BJ (cell line): ENCODE measurements at regions not wholly inside any gene's neighbourhood (a gene's known extent, or its start where the extent isn't known, plus 50 kb on each side); places are given as distances from the start of the nearest gene placed in this dataset.

Experiments
- CTCF ChIA-PET: fragments of 350-600 bp; formaldehyde crosslinking; extraction: SDS; loops from one replicate; lab custom pipeline; 2021; ENCODE audit warnings: antibody characterized with exemption, inconsistent platforms; lab: Yijun Ruan, JAX
- POLR2A ChIA-PET: fragments of 300-600 bp; sonication (Branson Sonifier 250); formaldehyde crosslinking; extraction: SDS; loops from one replicate; lab custom pipeline; 2021; ENCODE audit warnings: antibody characterized with exemption; lab: Charles Lee
- DNase-seq: peaks from one replicate; pipeline ENCODE4 v3.0.0-alpha.2; 2011; ENCODE audit warnings: low read depth
- H3K27me3 ChIP-seq: 2 replicates; pipeline ENCODE4 v1.6.0; 2011; ENCODE audit warnings: low read length; ENCODE audit not compliant: control insufficient read depth, insufficient read depth
- H3K36me3 ChIP-seq: 2 replicates; pipeline ENCODE4 v1.5.1; 2011; ENCODE audit warnings: low read length; ENCODE audit not compliant: control insufficient read depth, insufficient read depth
- H3K4me3 ChIP-seq: 2 replicates; pipeline ENCODE4 v1.5.1; 2011; ENCODE audit warnings: low read depth, mild to moderate bottlenecking, control low read depth, low read length
- CTCF ChIP-seq: IDR thresholded peaks from 2 replicates; pipeline ENCODE4 v1.5.1; 2011; ENCODE audit warnings: low read depth, mild to moderate bottlenecking, control low read depth, inconsistent platforms, low read length, moderate library complexity; ENCODE audit not compliant: insufficient read depth

GRCh38 chr18:39770399-39770798, 2184.6 kb upstream of the PIK3C3 start:
- Histone ChIP-seq H3K27me3 (no peaks in the 10 kb centered on the region), H3K36me3 (no peaks in the 10 kb centered on the region), H3K4me3 (no peak overlapping the region)
- no peak for DNase-seq
- CTCF ChIA-PET: interaction anchor here (1.7 kb wide), 1 partner anchor 16 kb away, joined by 4 read pairs; no protein-coding TSS in a partner anchor
- POLR2A ChIA-PET: no interaction called here
- no peak for TF ChIP-seq CTCF

GRCh38 chr18:39764873-39765272, 2190.2 kb upstream of the PIK3C3 start:
- ChIA-PET CTCF (no interaction called here), POLR2A (no interaction called here)
- Histone ChIP-seq H3K36me3 (no peaks in the 10 kb centered on the region), H3K4me3 (no peak overlapping the region), H3K27me3 (no peaks in the 10 kb centered on the region)
- TF ChIP-seq CTCF: no peak
- DNase-seq: no peak

- Histone ChIP-seq H3K27me3 (no peaks in the 10 kb centered on the region), H3K36me3 (no peaks in the 10 kb centered on the region), H3K4me3 (no peak overlapping the region)
- ChIA-PET CTCF (no interaction called here), POLR2A (no interaction called here)
- no peak for DNase-seq
- no peak for TF ChIP-seq CTCF
Measured at GRCh38 chr18:39761273-39761672, 2193.8 kb upstream of the PIK3C3 start.

GRCh38 chr18:39759926-39760325, 2194.3 kb upstream of the CELF4 start:
- no peak for DNase-seq
- ChIA-PET POLR2A (no interaction called here), CTCF (no interaction called here)
- no peaks in the 10 kb centered on the region for H3K36me3 ChIP-seq
- H3K27me3 ChIP-seq: no peaks in the 10 kb centered on the region
- TF ChIP-seq CTCF: no peak
- H3K4me3 ChIP-seq: no peak overlapping the region

GRCh38 chr18:39753178-39753577, 2187.6 kb upstream of the CELF4 start:
- no peak overlapping the region for H3K4me3 ChIP-seq
- H3K36me3 ChIP-seq: no peaks in the 10 kb centered on the region
- CTCF ChIA-PET: interaction anchor here (0.6 kb wide), 1 partner anchor 301 kb away, joined by 4 read pairs; no protein-coding TSS in a partner anchor
- POLR2A ChIA-PET: no interaction called here
- DNase-seq: no peak
- no peak for TF ChIP-seq CTCF
- no peaks in the 10 kb centered on the region for H3K27me3 ChIP-seq
